RWPE1 (cell line): ENCODE measurements at regions not wholly inside any gene's neighbourhood (a gene's known extent, or its start where the extent isn't known, plus 50 kb on each side); places are given as distances from the start of the nearest gene placed in this dataset.

Experiments
- CTCF ChIA-PET: fragments of 350-600 bp; sonication (Branson Sonifier 250); formaldehyde crosslinking; extraction: SDS; loops from one replicate; lab custom pipeline; 2021; lab: Yijun Ruan, JAX
- POLR2A ChIA-PET: fragments of 400-600 bp; formaldehyde crosslinking; extraction: SDS; loops from one replicate; lab custom pipeline; 2020; ENCODE audit warnings: antibody characterized with exemption; ENCODE audit not compliant: low non-redundant PET; lab: Yijun Ruan, JAX
- DNase-seq: peaks from one replicate; pipeline ENCODE4 v3.0.0; 2012; ENCODE audit warnings: low spot score
- H3K27ac ChIP-seq: fragments of 450-650 bp; 2 replicates; pipeline ENCODE4 v1.5.1; 2017
- CTCF ChIP-seq: fragments of 450-650 bp; conservative IDR thresholded peaks from 2 replicates; pipeline ENCODE4 v1.5.1; 2017; ENCODE audit warnings: low read depth, mild to moderate bottlenecking

- POLR2A ChIA-PET: no interaction called here
- CTCF ChIA-PET: no interaction called here
- TF ChIP-seq CTCF: no peak
- no peak for DNase-seq
- H3K27ac ChIP-seq: no peak overlapping the region
Measured at GRCh38 chr2:824524-824923, 126.1 kb upstream of the SNTG2 start.

GRCh38 chr2:821546-821945 is 129.1 kb upstream of the SNTG2 start:
- DNase-seq: no peak
- no peak for TF ChIP-seq CTCF
- CTCF ChIA-PET: no interaction called here
- H3K27ac ChIP-seq: no peak overlapping the region
- POLR2A ChIA-PET: no interaction called here

- CTCF ChIA-PET: interaction anchor here (0.5 kb wide), 1 partner anchor 41 kb away, joined by 4 read pairs; no protein-coding TSS in a partner anchor
- H3K27ac ChIP-seq: no peak overlapping the region
- POLR2A ChIA-PET: no interaction called here
- no peak for DNase-seq
- TF ChIP-seq CTCF: no peak
Measured at GRCh38 chr2:819601-820000, 131.0 kb upstream of the SNTG2 start.

- CTCF ChIA-PET: interaction anchor here (0.5 kb wide), 1 partner anchor 41 kb away, joined by 4 read pairs; no protein-coding TSS in a partner anchor
- no peak for TF ChIP-seq CTCF
- POLR2A ChIA-PET: no interaction called here
- H3K27ac ChIP-seq: no peak overlapping the region
- no peak for DNase-seq
Measured at GRCh38 chr2:819121-819520, 131.5 kb upstream of the SNTG2 start.

GRCh38 chr2:817336-818015 is 133.2 kb upstream of the SNTG2 start:
- POLR2A ChIA-PET: no interaction called here
- DNase-seq: no peak
- no peak overlapping the region for H3K27ac ChIP-seq
- CTCF ChIA-PET: no interaction called here
- TF ChIP-seq CTCF: no peak

- no peak overlapping the region for H3K27ac ChIP-seq
- TF ChIP-seq CTCF: no peak
- no peak for DNase-seq
- ChIA-PET POLR2A (no interaction called here), CTCF (no interaction called here)
Measured at GRCh38 chr2:816278-816677, 134.4 kb upstream of the SNTG2 start.
